ENCODE measurements at regions not wholly inside any gene's neighbourhood (a gene's known extent, or its start where the extent isn't known, plus 50 kb on each side); places are given as distances from the start of the nearest gene placed in this dataset.

- ATAC-seq (no peak), DNase-seq (ENCODE audit: low read depth, low spot score) (no peak)
- ChIA-PET CTCF (no interaction called here), POLR2A (no interaction called here)
- no peaks in the 10 kb centered on the region; the same call in 1 of the 2 replicates for H3K27me3 ChIP-seq (ENCODE audit: control insufficient read depth, insufficient read depth, low read length)
- in situ Hi-C loops (cut with HindIII; ENCODE audit: low pct_unique_long_range_greater_than_20kb, low sequenced_read_pairs): no loop called here
- no peak overlapping the region for H3K27ac ChIP-seq (ENCODE audit: low read length)
- no peak overlapping the region for H3K4me3 ChIP-seq (ENCODE audit: low read depth in 2 of 2, low read length in 2 of 2)
- intact Hi-C loops (cut with micrococcal nuclease; ENCODE audit: unreplicated experiment): no loop called here
- no peaks in the 10 kb centered on the region for H3K36me3 ChIP-seq (ENCODE audit: control insufficient read depth, insufficient read depth, low read length)
- TF ChIP-seq CTCF (IDR thresholded peaks at IDR 0.05) (no peak), SIN3A (IDR thresholded peaks at IDR 0.05; ENCODE audit: borderline replicate concordance, insufficient read depth, low read depth, low read length) (no peak), TCF7L2 (IDR thresholded peaks at IDR 0.05; ENCODE audit: low read depth, low read length) (no peak)
- TF ChIP-seq, protein P1, sequence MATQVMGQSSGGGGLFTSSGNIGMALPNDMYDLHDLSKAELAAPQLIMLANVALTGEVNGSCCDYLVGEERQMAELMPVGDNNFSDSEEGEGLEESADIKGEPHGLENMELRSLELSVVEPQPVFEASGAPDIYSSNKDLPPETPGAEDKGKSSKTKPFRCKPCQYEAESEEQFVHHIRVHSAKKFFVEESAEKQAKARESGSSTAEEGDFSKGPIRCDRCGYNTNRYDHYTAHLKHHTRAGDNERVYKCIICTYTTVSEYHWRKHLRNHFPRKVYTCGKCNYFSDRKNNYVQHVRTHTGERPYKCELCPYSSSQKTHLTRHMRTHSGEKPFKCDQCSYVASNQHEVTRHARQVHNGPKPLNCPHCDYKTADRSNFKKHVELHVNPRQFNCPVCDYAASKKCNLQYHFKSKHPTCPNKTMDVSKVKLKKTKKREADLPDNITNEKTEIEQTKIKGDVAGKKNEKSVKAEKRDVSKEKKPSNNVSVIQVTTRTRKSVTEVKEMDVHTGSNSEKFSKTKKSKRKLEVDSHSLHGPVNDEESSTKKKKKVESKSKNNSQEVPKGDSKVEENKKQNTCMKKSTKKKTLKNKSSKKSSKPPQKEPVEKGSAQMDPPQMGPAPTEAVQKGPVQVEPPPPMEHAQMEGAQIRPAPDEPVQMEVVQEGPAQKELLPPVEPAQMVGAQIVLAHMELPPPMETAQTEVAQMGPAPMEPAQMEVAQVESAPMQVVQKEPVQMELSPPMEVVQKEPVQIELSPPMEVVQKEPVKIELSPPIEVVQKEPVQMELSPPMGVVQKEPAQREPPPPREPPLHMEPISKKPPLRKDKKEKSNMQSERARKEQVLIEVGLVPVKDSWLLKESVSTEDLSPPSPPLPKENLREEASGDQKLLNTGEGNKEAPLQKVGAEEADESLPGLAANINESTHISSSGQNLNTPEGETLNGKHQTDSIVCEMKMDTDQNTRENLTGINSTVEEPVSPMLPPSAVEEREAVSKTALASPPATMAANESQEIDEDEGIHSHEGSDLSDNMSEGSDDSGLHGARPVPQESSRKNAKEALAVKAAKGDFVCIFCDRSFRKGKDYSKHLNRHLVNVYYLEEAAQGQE (IDR thresholded peaks at IDR 0.05; ENCODE audit: insufficient read depth in 1 of 2, low read depth in 2 of 2, low read length in 1 of 2): no peak
- H3K4me1 ChIP-seq (ENCODE audit: control insufficient read depth, insufficient read depth, low read length): no peaks in the 10 kb centered on the region
- H3K9me3 ChIP-seq (ENCODE audit: control insufficient read depth, insufficient read depth, low read depth, low read length): no peaks in the 10 kb centered on the region
- no TSS peak for BruUV-seq (replicated peaks)
Observed at GRCh38 chr2:176567361-176567760, 298.1 kb downstream of the MTX2 start.

DNA sequence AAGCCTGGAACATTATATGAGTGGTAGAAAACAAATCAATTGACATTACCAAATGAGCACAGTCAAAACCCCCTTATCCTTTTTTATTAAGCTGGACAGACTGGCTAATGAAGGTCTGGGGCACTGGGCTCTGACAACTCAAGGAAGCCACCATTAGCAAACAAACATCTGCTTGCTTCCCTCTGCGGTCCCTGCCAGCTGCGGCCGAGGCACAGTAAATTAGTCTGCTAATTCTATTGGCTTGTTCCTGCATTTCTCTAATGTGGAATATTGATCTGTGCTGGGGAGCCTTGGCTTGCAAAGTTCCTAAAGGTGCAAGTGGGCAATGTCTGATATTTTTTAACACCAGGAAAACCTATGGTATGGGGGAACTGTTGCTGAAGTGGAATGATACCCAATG, 300.3 kb downstream of the MTX2 start:
- no peak for TF ChIP-seq SIN3A (IDR thresholded peaks at IDR 0.05; ENCODE audit: borderline replicate concordance, insufficient read depth, low read depth, low read length)
- TF ChIP-seq, protein P1 (IDR thresholded peaks at IDR 0.05; ENCODE audit: insufficient read depth in 1 of 2, low read depth in 2 of 2, low read length in 1 of 2): no peak
- TF ChIP-seq POLR2AphosphoS5 (IDR thresholded peaks at IDR 0.05; ENCODE audit: low read depth, low read length): no peak
- no peak for TF ChIP-seq CTCF (IDR thresholded peaks at IDR 0.05)
- no peak for TF ChIP-seq TCF7L2 (IDR thresholded peaks at IDR 0.05; ENCODE audit: low read depth, low read length)
- Histone ChIP-seq H3K4me1 (ENCODE audit: control insufficient read depth, insufficient read depth, low read length) (no peaks in the 10 kb centered on the region), H3K27me3 (ENCODE audit: control insufficient read depth, insufficient read depth, low read length) (no peaks in the 10 kb centered on the region; the same call in 1 of the 2 replicates), H3K4me3 (ENCODE audit: low read depth in 2 of 2, low read length in 2 of 2) (no peak overlapping the region), H3K27ac (ENCODE audit: low read length) (no peak overlapping the region), H3K9me3 (ENCODE audit: control insufficient read depth, insufficient read depth, low read depth, low read length) (no peaks in the 10 kb centered on the region), H3K36me3 (ENCODE audit: control insufficient read depth, insufficient read depth, low read length) (no peaks in the 10 kb centered on the region)
- DNase-seq (ENCODE audit: low read depth, low spot score) (no peak), ATAC-seq (no peak)
- BruUV-seq (replicated peaks): no TSS peak
- CTCF ChIA-PET: no interaction called here
- in situ Hi-C loops (cut with HindIII; ENCODE audit: low pct_unique_long_range_greater_than_20kb, low sequenced_read_pairs) (no loop called here), intact Hi-C loops (cut with micrococcal nuclease; ENCODE audit: unreplicated experiment) (no loop called here)
- POLR2A ChIA-PET: no interaction called here
